ENCODE measurements at regions not wholly inside any gene's neighbourhood (a gene's known extent, or its start where the extent isn't known, plus 50 kb on each side); places are given as distances from the start of the nearest gene placed in this dataset.

GRCh38 chr11:19459240-19459639 lies 218.5 kb upstream of the E2F8 start:
- H3K9me3 Mint-ChIP-seq, result peaks cover 2% of the 10 kb centered on the region
- no peak for DNase-seq (ENCODE audit: low read depth, low spot score)
- H3K4me1 Mint-ChIP-seq, result peaks cover 30% of the 10 kb centered on the region
- H3K27me3 Mint-ChIP-seq (ENCODE audit: low read depth), result peaks cover 4% of the 10 kb centered on the region
- H3K4me3 Mint-ChIP-seq, result no peak overlapping the region
- no peak overlapping the region for H3K27ac Mint-ChIP-seq (ENCODE audit: unreplicated experiment)
- TF ChIP-seq CTCF (conservative IDR thresholded peaks at IDR 0.05), result no peak
- H3K36me3 Mint-ChIP-seq (ENCODE audit: low read depth), result no peaks in the 10 kb centered on the region

- TF ChIP-seq CTCF (conservative IDR thresholded peaks at IDR 0.05), result no peak
- H3K36me3 Mint-ChIP-seq (ENCODE audit: low read depth), result no peaks in the 10 kb centered on the region
- H3K4me1 Mint-ChIP-seq, result peaks cover 35% of the 10 kb centered on the region
- DNase-seq (ENCODE audit: low read depth, low spot score), result no peak
- no peak overlapping the region for H3K27ac Mint-ChIP-seq (ENCODE audit: unreplicated experiment)
- peaks cover 4% of the 10 kb centered on the region for H3K27me3 Mint-ChIP-seq (ENCODE audit: low read depth)
- H3K4me3 Mint-ChIP-seq, result no peak overlapping the region
- peaks cover 5% of the 10 kb centered on the region for H3K9me3 Mint-ChIP-seq
Observed at GRCh38 chr11:19458721-19459120, 218.0 kb upstream of the E2F8 start.

GRCh38 chr11:19458231-19458630 lies 217.5 kb upstream of the E2F8 start:
- H3K4me1 Mint-ChIP-seq, result peaks cover 40% of the 10 kb centered on the region
- no peak for TF ChIP-seq CTCF (conservative IDR thresholded peaks at IDR 0.05)
- no peak for DNase-seq (ENCODE audit: low read depth, low spot score)
- H3K9me3 Mint-ChIP-seq, result peaks cover 5% of the 10 kb centered on the region
- H3K27me3 Mint-ChIP-seq (ENCODE audit: low read depth), result no peaks in the 10 kb centered on the region
- H3K27ac Mint-ChIP-seq (ENCODE audit: unreplicated experiment), result no peak overlapping the region
- H3K36me3 Mint-ChIP-seq (ENCODE audit: low read depth), result no peaks in the 10 kb centered on the region
- H3K4me3 Mint-ChIP-seq, result no peak overlapping the region

- H3K4me1 Mint-ChIP-seq, result peaks cover 43% of the 10 kb centered on the region
Observed at GRCh38 chr11:19455731-19456130, 215.0 kb upstream of the E2F8 start.

GRCh38 chr11:19453651-19454257 lies 213.0 kb upstream of the E2F8 start:
- H3K9me3 Mint-ChIP-seq, result peaks cover 5% of the 10 kb centered on the region
- H3K4me1 Mint-ChIP-seq, result peaks cover 43% of the 10 kb centered on the region
- peak overlapping the region; percentile 13 for H3K27ac Mint-ChIP-seq (ENCODE audit: unreplicated experiment)
- peaks cover 4% of the 10 kb centered on the region for H3K27me3 Mint-ChIP-seq (ENCODE audit: low read depth)
- no peaks in the 10 kb centered on the region for H3K36me3 Mint-ChIP-seq (ENCODE audit: low read depth)
- H3K4me3 Mint-ChIP-seq, result peak overlapping the region; percentile 10
- no peak for DNase-seq (ENCODE audit: low read depth, low spot score)
- no peak for TF ChIP-seq CTCF (conservative IDR thresholded peaks at IDR 0.05)

More at GRCh38 chr11:19455731-19456130, 215.0 kb upstream of the E2F8 start:
- Mint-ChIP-seq H3K27me3 (ENCODE audit: low read depth) (peaks cover 4% of the 10 kb centered on the region), H3K27ac (ENCODE audit: unreplicated experiment) (peak overlapping the region; percentile 74), H3K36me3 (ENCODE audit: low read depth) (no peaks in the 10 kb centered on the region), H3K9me3 (peaks cover 5% of the 10 kb centered on the region), H3K4me3 (peak overlapping the region; percentile 81)
- DNase-seq (ENCODE audit: low read depth, low spot score), result peak; percentile 29
- no peak for TF ChIP-seq CTCF (conservative IDR thresholded peaks at IDR 0.05)
